Immature natural killer cell (primary cell): ENCODE measurements at regions not wholly inside any gene's neighbourhood (a gene's known extent, or its start where the extent isn't known, plus 50 kb on each side); places are given as distances from the start of the nearest gene placed in this dataset.
A peak's percentile ranks its signal among the peaks of the same experiment; 100 is the strongest.
"Not testable (repeated sequence)": the region's sequence is repeated elsewhere in the genome, so short reads cannot be mapped to it uniquely, and the experiment has no call there.

Experiments
- DNase-seq, 3 donors: peaks; one replicate each; pipeline ENCODE4 v3.0.0; 2022; ENCODE audit warnings: mixed read lengths in 1 of 3
- H3K27ac Mint-ChIP-seq, 6 donors: one replicate each; pipeline ENCODE4 v1.8.0; 2020; ENCODE audit warnings: mixed read lengths in 6 of 6, mild to moderate bottlenecking in 5 of 6, inconsistent platforms in 4 of 6, moderate library complexity in 3 of 6
- H3K27me3 Mint-ChIP-seq, 3 donors: one replicate each; pipeline ENCODE4 v1.8.0; 2020 to 2021; ENCODE audit warnings: low read depth in 3 of 3, mild to moderate bottlenecking in 3 of 3, mixed read lengths in 3 of 3, moderate library complexity in 3 of 3, inconsistent platforms in 1 of 3
- H3K36me3 Mint-ChIP-seq, 3 donors: one replicate each; pipeline ENCODE4 v1.8.0; 2020; ENCODE audit warnings: mixed read lengths in 3 of 3, inconsistent platforms in 2 of 3, mild to moderate bottlenecking in 2 of 3
- H3K4me1 Mint-ChIP-seq, 2 donors: one replicate each; pipeline ENCODE4 v1.8.0; 2020; ENCODE audit warnings: inconsistent platforms in 2 of 2, mild to moderate bottlenecking in 2 of 2, mixed read lengths in 2 of 2, moderate library complexity in 1 of 2
- H3K4me3 Mint-ChIP-seq, 5 donors: one replicate each; pipeline ENCODE4 v1.8.0; 2020; ENCODE audit warnings: mild to moderate bottlenecking in 5 of 5, mixed read lengths in 5 of 5, inconsistent platforms in 3 of 5, moderate library complexity in 3 of 5
- H3K9me3 Mint-ChIP-seq, 6 donors: one replicate each; pipeline ENCODE4 v1.8.0; 2020; ENCODE audit warnings: mild to moderate bottlenecking in 6 of 6, mixed read lengths in 6 of 6, inconsistent platforms in 4 of 6, moderate library complexity in 3 of 6

DNA sequence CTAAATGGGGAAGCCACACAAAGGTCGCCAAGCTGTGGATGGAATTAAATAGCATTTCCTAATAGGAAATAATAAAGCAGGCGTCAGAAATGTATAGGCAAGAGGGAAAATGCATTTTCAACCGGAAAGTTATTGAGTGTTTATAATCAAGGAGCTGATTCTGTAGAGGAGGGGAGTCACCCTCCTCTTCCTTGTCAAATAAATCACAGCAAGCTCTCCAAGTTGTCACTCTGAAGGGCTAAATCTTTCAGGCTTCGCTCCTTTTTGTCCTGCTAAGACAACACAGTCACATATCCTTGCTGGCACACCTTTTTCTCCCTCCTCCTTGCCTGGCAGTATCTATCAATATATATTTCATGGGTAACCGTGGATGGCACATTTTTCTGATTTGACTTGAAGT, 338.4 kb downstream of the SATB1 start:
- H3K36me3 Mint-ChIP-seq, result no peaks in the 10 kb centered on the region
- H3K4me1 Mint-ChIP-seq, result peaks cover 8 to 17% of the 10 kb centered on the region in 2 donors
- peaks cover 0 to 3% (median 0%) of the 10 kb centered on the region in 6 donors for H3K9me3 Mint-ChIP-seq
- no peak overlapping the region for H3K4me3 Mint-ChIP-seq
- no peak for DNase-seq
- H3K27me3 Mint-ChIP-seq, result peaks cover 2 to 7% (median 4%) of the 10 kb centered on the region in 3 donors
- H3K27ac Mint-ChIP-seq, result no peak overlapping the region

DNA sequence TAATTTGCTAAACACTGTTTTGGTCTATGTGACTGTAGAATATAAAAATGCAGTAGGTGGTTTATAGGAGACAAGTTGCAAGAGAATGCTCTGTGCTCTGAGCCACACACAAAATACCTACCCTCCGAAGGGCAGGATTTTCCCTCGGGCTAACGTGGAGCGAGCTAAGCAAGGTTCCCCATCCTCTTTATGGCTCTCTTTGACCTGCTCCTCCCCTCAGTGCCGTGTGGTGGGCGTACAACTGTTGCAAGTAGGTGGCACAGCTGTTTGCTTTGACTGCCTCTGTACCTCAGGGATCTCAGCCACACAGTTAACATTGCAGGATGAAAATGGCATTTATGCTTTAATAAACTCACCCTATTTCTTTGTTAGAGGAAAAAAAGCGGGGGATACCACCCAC, 339.1 kb downstream of the SATB1 start:
- Mint-ChIP-seq H3K27ac (no peak overlapping the region), H3K27me3 (peaks cover 2 to 7% (median 4%) of the 10 kb centered on the region in 3 donors), H3K9me3 (peaks cover 0 to 3% (median 0%) of the 10 kb centered on the region in 6 donors), H3K4me1 (peaks cover 8 to 17% of the 10 kb centered on the region in 2 donors), H3K4me3 (no peak overlapping the region), H3K36me3 (no peaks in the 10 kb centered on the region)
- no peak for DNase-seq

DNA sequence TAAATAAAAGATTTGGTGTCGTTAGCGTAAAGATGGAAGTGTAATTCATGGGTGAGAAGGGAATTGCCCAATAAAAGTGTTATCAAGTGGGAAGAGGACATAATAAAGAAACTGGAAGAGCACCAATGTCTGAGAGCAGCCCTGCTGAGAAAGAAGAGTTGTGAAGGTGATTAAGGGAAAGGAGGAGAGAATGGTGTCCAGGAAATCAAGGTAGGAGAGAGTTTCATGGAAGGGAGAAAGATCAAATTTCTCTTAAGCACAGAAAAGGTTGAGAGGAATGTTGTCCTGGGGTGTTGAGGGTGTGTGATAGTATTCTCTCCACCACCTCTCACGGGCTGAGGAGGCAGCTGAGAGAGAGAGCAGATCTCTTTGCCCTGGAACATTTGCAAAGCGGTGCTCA, 339.7 kb downstream of the SATB1 start:
- H3K9me3 Mint-ChIP-seq, result peaks cover 0 to 3% (median 0%) of the 10 kb centered on the region in 6 donors
- DNase-seq, result no peak
- no peak overlapping the region for H3K27ac Mint-ChIP-seq
- H3K36me3 Mint-ChIP-seq, result no peaks in the 10 kb centered on the region
- peaks cover 2 to 9% (median 4%) of the 10 kb centered on the region in 3 donors for H3K27me3 Mint-ChIP-seq
- H3K4me3 Mint-ChIP-seq, result no peak overlapping the region
- peaks cover 8 to 17% of the 10 kb centered on the region in 2 donors for H3K4me1 Mint-ChIP-seq

DNA sequence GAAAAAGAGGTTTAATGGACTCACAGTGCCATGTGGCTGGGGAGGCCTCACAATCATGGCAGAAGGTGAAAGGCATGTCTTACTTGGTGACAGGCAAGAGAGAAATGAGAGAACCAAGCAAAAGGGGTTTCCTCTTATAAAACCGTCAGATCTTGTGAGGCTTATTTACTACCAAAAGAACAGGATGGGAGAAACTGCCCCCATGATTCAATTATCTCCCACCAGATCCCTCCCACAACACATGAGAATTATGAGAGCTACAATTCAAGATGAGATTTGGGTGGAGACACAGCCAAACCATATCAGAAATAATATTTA, 340.8 kb upstream of the TBC1D5 start:
- H3K9me3 Mint-ChIP-seq, H3K36me3 Mint-ChIP-seq, H3K27ac Mint-ChIP-seq, DNase-seq, H3K4me3 Mint-ChIP-seq, H3K4me1 Mint-ChIP-seq: not testable (repeated sequence)
- H3K27me3 Mint-ChIP-seq, result peaks cover 2 to 14% (median 4%) of the 10 kb centered on the region in 3 donors

DNA sequence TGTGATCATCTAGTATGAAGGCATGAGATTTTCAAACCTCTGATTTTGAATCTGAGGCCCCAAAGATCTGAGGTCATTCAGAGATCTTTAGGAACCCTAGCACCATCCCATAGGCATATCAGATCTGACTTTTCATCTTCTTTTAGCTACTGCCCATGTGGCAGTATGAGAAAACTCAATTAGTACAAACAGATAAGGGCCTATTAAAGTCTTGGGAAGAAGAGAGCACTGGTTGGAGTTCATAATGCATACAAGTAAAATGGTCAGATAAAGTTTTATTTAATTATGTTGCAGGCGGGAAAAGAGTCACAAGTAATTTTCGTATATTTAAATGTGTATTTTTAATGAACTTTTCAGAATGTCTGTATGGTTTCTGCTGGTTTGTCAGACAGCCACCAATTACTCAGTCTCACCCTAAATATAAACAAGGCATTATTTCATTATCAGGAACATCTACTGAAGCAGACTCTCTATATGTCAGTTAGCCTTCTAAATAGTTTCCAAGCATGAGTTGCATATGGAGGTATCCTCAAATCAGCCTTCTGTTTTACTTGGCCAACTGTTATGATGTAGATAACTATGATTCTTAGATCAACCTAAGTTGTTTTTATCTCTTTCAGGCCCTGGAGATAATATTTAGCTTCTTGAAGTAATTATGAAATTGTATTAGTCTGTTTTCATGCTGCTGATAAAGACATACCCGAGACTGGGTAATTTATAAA, 340.3 kb upstream of the TBC1D5 start:
- no peak overlapping the region for H3K4me3 Mint-ChIP-seq
- no peak for DNase-seq
- H3K27me3 Mint-ChIP-seq, result peaks cover 2 to 12% (median 4%) of the 10 kb centered on the region in 3 donors
- no peaks in the 10 kb centered on the region for H3K36me3 Mint-ChIP-seq
- peaks cover 0 to 2% (median 0%) of the 10 kb centered on the region in 6 donors for H3K9me3 Mint-ChIP-seq
- H3K27ac Mint-ChIP-seq, result no peak overlapping the region
- peaks cover under 1 to 2% of the 10 kb centered on the region in 2 donors for H3K4me1 Mint-ChIP-seq

DNA sequence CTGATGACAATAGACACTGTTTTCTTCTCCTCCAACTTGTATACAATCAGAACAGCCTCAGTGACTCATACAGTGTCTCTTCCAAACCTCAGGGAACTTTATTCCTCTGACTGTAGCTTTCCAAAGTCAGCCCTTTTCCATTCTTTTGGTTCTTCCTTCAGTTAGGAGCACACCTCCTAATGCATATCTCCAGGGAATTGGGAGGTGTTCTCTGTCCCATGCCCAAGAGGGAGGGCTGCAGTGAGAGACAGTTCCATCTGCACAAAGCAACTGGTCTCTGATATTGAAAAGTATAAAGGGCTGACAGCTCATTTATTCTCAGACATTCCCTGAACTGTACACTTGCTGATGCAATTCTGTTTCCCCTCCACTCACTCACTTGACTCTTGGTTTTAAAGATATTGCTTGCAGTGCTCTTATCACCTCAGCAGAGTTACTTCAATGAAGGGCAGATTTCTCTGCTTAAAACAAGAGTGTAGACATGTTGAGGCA, 337.8 kb upstream of the TBC1D5 start:
- Mint-ChIP-seq H3K27ac (no peak overlapping the region), H3K27me3 (peaks cover under 1 to 11% (median 3%) of the 10 kb centered on the region in 3 donors)

DNA sequence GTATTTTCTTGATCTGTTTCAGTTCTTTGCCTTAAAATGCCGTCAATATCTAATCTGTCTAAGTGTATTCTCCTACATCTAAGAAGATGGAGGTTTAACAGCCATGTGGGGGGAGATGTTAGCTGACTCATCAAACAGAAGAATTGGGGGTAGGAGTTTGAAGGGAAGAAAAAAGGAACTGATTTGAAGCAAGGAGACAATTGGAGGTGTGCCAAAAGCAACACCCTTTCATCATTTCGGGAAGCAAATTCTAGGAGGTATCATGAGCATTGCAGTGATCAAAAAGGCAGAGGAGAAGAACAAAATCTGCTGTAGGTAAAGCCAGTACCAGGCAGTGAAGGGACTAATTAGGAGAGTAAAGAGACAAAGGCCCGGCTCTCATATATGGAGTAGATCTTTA, 337.3 kb upstream of the TBC1D5 start:
- Mint-ChIP-seq H3K36me3 (no peaks in the 10 kb centered on the region), H3K4me1 (peaks cover 0 to 13% of the 10 kb centered on the region in 2 donors), H3K9me3 (no peaks in the 10 kb centered on the region), H3K27me3 (peaks cover 0 to 11% (median 2%) of the 10 kb centered on the region in 3 donors), H3K27ac (no peak overlapping the region), H3K4me3 (no peak overlapping the region)
- no peak for DNase-seq

More for the DNA sequence above, 337.8 kb upstream of the TBC1D5 start:
- DNase-seq, result no peak
- no peaks in the 10 kb centered on the region for H3K9me3 Mint-ChIP-seq
- H3K4me1 Mint-ChIP-seq, result peaks cover 0 to 13% of the 10 kb centered on the region in 2 donors
- no peak overlapping the region for H3K4me3 Mint-ChIP-seq
- H3K36me3 Mint-ChIP-seq, result no peaks in the 10 kb centered on the region

DNA sequence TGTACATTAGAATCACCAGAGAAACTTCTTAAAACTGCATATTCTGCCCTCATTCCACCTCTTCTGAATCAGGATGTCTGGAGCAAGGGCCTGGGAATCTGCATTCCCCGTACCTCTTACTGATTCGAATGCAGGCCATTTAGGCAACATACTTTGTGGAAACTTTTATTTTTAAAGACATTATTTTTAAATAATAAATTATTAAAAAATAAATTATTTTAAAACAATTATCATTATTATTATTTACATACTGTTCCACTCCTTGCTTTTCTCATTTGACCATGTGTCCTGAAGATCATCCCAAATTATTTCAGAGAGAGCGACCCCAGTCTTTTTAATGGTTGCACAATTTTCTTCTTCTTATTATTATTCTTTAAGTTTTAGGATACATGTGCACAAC, 336.6 kb upstream of the TBC1D5 start:
- Mint-ChIP-seq H3K27me3 (peaks cover 0 to 11% (median 2%) of the 10 kb centered on the region in 3 donors), H3K36me3 (no peaks in the 10 kb centered on the region), H3K9me3 (no peaks in the 10 kb centered on the region), H3K27ac (no peak overlapping the region), H3K4me1 (peaks cover 0 to 13% of the 10 kb centered on the region in 2 donors), H3K4me3 (no peak overlapping the region)
- DNase-seq, result no peak

DNA sequence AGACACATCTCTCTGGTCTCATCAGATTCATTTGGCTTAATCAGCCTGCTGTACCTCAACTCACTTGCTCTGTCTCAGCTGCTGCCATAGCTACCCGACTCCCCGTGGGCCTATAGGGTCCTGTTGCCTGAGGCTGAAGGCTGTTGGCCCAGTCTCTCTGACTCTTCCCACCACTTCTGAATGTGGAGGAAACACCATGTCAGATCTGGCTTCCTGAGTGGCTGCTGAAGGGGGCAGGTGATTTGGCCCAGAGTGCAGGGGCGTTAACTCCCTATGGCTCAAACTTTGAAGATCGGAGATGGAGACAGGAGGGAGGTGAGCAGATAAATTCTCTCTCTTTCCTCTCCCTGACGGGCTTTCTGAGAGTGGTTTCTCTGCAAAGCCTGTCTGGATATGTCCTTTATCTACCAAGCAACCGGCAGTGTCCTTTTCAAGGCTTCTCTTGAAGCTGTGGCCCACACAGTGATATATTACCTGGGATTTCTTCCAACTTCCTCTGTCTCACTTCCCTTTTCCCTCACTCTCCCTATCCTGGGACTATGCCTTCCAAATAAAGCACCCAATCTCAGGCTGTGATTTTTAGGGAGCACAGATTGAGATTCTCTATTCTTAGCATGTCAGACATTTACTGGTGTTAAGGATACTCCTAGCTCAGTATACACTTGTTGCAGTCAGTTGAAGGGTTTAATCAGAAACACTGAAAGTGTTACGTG, 334.9 kb upstream of the TBC1D5 start:
- Mint-ChIP-seq H3K27me3 (peaks cover 0 to 9% (median 2%) of the 10 kb centered on the region in 3 donors), H3K4me3 (no peak overlapping the region), H3K27ac (peak overlapping the region in 1 of 6 donors; percentile 4), H3K4me1 (peaks cover 0 to 13% of the 10 kb centered on the region in 2 donors), H3K36me3 (no peaks in the 10 kb centered on the region), H3K9me3 (no peaks in the 10 kb centered on the region)
- no peak for DNase-seq

DNA sequence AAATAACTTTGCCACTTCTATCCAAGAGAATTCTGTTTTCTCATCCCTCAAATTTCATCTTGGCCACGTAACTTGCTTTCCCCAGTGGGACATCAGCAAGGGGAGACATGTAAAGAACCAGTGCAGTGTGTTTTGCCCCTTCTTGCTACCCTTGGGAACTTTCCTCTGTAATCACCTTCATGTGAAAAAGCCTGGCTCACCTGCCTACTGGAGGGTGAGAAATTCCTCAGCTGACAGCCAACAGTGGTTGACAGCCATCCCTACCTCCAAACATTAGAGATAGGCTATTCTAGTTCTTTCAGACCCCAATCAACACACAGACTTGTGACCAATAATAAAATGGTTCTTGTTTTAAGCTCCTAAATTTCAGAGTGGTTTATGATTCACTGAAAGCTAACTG, 333.9 kb upstream of the TBC1D5 start:
- no peaks in the 10 kb centered on the region for H3K36me3 Mint-ChIP-seq
- H3K4me3 Mint-ChIP-seq, result no peak overlapping the region
- no peak for DNase-seq
- H3K4me1 Mint-ChIP-seq, result peaks cover 0 to 23% of the 10 kb centered on the region in 2 donors
- no peaks in the 10 kb centered on the region for H3K9me3 Mint-ChIP-seq
- H3K27ac Mint-ChIP-seq, result no peak overlapping the region
- peaks cover 0 to 9% (median 2%) of the 10 kb centered on the region in 3 donors for H3K27me3 Mint-ChIP-seq

DNA sequence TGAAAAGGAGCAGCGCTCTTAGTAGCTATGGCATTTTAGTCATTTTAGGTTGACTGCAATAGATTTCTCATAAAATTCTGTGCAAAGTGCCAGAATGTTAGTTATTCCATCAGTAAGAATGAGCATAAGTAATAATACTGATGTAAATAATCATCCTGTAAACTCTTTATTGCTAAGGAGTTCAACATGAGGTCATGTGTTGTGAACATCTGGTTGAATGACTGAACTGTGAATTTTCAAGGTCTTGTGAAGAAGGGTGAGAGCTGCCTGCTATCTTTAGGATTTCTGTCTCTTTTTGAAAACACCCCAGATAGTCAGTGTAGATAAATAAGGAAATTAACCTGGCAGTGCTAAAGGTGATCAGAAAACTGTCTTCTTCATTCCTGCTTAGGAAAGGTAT, 333.4 kb upstream of the TBC1D5 start:
- Mint-ChIP-seq H3K4me3 (no peak overlapping the region), H3K27ac (no peak overlapping the region), H3K9me3 (no peaks in the 10 kb centered on the region), H3K27me3 (peaks cover 0 to 9% (median 2%) of the 10 kb centered on the region in 3 donors), H3K36me3 (no peaks in the 10 kb centered on the region), H3K4me1 (peaks cover 0 to 26% of the 10 kb centered on the region in 2 donors)
- DNase-seq, result no peak

DNA sequence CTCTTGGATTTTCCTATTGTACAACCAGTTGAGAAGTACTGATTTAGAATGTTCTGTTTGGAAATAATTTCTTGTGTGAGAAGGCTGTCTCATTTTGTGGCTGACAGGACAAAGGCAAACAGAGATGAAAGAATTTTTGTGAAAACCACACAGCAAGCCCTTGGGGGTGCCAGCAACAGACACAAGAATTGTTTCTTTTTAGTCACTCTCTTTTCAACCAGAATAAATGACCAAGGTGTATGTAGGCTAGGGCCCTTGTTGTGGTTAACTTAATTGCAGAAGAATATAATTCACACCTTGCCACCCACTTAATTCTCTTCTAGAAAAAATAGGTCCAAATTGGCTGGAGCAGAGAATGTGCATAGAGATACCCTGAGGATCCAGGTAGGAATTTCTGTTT, 329.4 kb upstream of the TBC1D5 start:
- H3K4me1 Mint-ChIP-seq, result peaks cover 0 to 19% of the 10 kb centered on the region in 2 donors
- no peaks in the 10 kb centered on the region for H3K36me3 Mint-ChIP-seq
- H3K27ac Mint-ChIP-seq, result no peak overlapping the region
- DNase-seq, result no peak
- H3K27me3 Mint-ChIP-seq, result peaks cover 0 to 2% (median 0%) of the 10 kb centered on the region in 3 donors
- H3K4me3 Mint-ChIP-seq, result no peak overlapping the region
- H3K9me3 Mint-ChIP-seq, result no peaks in the 10 kb centered on the region

DNA sequence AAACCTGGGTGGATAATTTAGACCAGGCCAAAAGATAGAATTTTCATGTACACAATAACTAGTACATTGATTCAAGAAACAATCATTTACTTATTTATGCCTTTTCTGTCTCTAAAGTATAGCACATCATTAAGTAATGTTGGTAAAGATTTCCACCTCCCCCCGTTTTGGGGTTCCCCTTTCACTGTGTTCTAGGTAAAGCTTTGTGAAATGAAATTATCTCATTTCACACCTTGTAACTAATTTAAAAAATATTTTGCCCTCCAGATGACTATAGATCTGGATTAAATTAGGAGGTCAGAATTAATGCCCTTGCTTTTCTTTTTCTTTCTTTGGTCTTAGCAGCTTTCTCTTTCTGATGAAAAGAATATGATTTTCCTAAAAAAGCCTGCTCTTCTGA, 328.5 kb upstream of the TBC1D5 start:
- DNase-seq, result no peak
- Mint-ChIP-seq H3K27ac (no peak overlapping the region), H3K4me1 (peaks cover 0 to 13% of the 10 kb centered on the region in 2 donors), H3K9me3 (no peaks in the 10 kb centered on the region), H3K27me3 (peaks cover 0 to 2% (median 0%) of the 10 kb centered on the region in 3 donors), H3K4me3 (no peak overlapping the region), H3K36me3 (no peaks in the 10 kb centered on the region)

DNA sequence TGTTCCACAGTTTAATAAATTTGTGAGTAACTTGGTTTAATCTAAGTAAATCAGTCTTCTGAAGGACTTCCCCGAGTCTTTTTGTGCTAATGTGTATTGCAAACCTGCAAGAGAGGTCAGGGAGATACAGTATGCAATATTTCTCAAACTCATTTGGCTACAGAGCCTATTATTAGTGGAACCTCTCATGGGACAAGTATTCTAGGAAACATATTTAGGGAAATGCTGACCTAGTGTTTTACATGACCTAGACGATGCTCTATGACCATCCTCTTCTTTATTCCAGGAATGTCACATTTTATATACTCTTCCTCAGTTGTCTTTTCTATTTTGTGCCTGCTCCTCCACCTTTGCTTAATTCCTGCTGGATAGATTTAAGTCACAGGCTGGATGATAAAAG, 327.8 kb upstream of the TBC1D5 start:
- Mint-ChIP-seq H3K9me3 (no peaks in the 10 kb centered on the region), H3K4me1 (peaks cover 0 to 13% of the 10 kb centered on the region in 2 donors), H3K36me3 (no peaks in the 10 kb centered on the region), H3K27me3 (peaks cover 0 to 2% (median 0%) of the 10 kb centered on the region in 3 donors), H3K4me3 (no peak overlapping the region), H3K27ac (no peak overlapping the region)
- DNase-seq, result no peak
